NCI-H2227 (cell line): ENCODE measurements at regions not wholly inside any gene's neighbourhood (a gene's known extent, or its start where the extent isn't known, plus 50 kb on each side); places are given as distances from the start of the nearest gene placed in this dataset.

Experiments
- DNase-seq: peaks from one replicate; lab custom pipeline; 2025; ENCODE audit not compliant: unreplicated experiment; lab: John Stamatoyannopoulos, UW

GRCh38 chr1:195941795-195942194 is 666.4 kb downstream of the KCNT2 start:
- DNase-seq = peak; percentile 46

DNA sequence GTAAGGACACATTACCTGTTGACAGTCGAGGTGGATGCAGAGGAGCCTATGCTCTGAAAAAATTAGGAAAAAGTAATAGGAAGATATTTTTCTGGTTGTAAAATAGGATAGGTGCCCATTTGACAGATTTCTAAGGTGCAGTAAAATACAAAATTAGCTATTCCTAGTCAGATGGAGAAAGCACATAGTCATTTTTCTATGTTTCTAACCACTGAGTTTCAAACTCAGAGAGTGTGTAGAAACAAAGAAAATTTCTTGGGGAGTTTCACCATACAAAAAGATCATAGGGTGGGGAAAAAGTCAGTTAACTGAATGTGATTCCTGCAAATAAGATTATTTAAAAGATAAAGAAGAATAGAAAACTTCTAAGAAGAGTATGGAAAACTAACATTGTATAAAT is 666.9 kb downstream of the KCNT2 start:
- no peak for DNase-seq

DNA sequence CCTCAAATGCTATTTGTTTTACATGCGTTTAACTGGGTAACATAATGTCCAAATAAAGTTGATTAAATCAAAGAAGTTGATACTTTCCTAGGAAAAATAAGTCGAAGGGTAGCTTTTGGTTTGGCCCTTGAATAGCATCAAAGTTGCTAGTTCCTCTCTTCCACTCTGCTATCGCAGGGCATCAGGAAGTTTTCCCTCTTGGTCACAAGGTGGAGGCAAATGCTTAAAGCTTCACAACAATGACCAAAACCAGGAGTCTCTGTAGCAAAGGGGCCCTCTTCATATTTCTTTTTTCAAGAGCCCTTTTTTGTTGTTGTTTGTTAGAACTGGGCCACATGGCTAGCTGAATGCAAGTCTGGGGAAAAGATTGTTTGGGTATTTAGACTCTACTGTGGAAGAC is 668.4 kb downstream of the KCNT2 start:
- peak; percentile 44 for DNase-seq

DNA sequence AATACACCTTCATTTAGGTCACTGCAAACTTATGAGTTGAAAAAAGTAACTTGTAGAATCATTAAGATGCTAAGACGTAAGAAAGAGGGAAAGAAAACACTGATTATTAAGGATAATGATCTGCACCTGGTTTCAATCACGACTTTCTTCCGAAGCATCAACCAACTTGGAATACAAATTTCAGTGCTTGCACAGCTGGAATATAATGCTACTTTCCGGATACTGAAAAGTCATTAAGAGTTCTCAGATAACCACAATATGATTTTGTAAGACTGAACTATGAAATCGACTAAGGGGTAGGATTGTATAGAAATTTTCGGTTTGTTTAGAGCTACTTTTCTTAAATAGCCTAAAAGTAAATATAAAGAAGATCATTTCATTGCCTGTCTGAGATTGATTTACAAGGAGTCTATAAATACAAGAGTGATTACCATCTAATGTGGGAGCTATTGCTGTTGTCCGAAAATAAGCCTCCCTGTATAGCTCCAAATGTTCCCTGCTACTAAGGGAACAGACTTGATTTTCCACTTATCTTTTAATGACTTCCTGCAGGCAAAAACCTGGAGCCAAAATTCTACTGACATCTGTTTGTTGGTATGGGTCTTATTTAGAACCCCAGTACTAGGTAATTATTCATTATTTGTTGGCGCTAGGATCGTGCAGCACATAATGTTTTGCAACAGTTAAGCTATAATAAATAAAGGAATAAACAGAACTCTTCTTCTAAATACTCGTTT is 673.3 kb downstream of the KCNT2 start:
- DNase-seq = peak; percentile 41

- no peak for DNase-seq
Measured at GRCh38 chr1:195933835-195934234, 674.4 kb downstream of the KCNT2 start.

- DNase-seq = no peak
Measured at GRCh38 chr1:195915826-195916225, 692.4 kb downstream of the KCNT2 start.

GRCh38 chr1:195909061-195909460 is 699.2 kb downstream of the KCNT2 start:
- DNase-seq = no peak

GRCh38 chr1:195908121-195908520 is 700.1 kb downstream of the KCNT2 start:
- DNase-seq = no peak

DNA sequence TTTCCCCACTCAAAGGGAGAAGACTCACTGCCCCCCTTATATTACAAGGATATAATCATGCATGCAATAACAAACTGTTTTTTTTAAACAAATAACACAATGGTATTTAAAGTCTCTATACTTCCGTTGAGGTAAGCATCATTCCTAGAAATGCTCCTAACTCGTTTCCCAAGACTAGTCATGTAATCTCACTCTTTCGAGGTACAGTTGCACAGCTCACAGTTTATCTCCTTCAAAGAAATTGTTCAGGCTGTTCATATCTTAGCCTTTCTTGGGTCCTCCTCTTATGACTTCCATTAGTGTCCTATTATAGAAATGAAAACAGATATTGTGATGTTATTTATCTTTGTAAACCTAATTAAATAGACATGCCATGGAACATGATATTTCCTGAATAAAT is 705.0 kb downstream of the KCNT2 start:
- DNase-seq = no peak

DNA sequence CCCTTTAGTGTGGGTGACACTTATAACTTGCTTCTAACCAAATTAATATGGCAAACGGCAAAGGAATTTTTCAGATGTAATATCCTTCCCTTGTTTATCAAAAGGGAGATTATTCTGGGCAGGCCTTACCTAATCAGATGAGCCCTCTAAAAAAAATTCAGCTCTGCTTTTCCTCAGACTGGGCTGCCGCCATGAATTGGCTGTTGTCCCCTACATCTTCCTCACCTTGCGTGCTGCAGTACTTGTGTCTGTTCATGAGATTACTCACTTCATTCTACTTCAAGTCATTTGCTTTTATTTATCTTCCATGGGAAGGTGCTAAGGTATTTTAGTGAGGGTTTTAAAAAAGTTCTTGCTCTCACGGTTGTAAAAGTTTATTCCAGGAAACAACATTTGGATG is 705.5 kb downstream of the KCNT2 start:
- DNase-seq = no peak

DNA sequence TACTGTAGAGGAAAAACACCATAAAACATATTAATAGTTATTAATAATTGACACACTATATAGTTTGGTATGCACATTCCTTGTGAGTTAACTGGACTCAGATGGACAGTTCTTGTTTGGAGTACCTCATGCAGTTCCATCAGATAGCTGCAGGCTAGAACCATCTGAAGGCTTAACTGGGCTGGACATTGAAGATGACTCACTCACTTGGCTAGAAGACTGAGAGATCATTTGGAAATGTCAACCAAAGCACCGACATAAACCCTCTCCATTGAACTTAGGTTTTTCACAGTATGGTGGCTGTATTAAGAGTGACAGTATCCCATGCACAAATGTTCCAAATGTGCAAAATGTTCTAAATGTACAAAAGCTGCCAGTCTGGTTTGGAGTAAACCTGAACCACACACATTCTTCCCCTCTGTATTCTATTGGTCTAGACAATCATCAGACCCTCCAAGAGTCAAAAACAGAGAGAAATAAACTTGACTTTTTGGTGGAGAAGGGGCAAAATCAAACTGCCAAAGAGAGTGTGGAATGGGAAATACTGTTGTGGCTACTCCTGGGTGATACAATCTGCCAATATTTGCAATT is 708.4 kb downstream of the KCNT2 start:
- no peak for DNase-seq

- DNase-seq = no peak
Measured at GRCh38 chr1:195898924-195899323, 709.3 kb downstream of the KCNT2 start.

DNA sequence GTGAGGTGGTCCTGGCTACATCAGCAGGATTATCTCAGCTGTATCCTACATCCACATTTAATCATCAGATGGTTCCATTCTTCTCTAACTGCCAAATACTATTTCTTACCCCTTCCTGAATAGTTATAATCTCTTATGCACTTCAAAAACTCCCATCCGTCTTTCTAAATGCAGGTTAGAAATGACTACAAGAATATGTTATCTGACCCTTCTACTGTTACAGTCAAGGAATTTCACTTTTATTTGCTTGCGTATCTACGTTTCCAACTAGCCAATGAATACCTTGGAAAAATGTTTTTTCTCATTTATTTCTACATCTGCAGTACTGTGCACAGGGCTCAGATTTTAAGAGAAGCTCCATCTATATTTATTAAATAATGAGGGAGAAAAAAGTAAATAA is 709.9 kb downstream of the KCNT2 start:
- DNase-seq = no peak

- no peak for DNase-seq
Measured at GRCh38 chr1:195897076-195897475, 711.2 kb downstream of the KCNT2 start.

DNA sequence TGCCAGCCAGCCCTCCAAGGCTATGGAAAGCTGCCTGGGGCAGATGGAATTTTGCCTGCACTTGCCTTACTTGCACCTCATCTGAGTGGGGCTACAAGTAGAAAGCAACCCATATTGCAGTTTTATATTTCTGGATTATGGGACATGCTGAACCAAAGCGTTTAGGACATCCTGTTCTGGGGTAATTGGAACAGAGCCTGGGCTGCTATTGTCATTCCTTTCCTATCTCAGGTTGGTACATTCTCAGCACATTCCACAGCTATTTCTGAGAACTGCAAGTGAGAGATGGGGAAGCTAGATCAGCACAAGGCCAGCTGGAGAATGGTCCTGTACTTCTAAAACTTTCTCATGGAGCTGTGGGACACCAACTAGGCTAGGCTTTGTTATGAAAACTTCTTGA is 713.8 kb downstream of the KCNT2 start:
- no peak for DNase-seq

- no peak for DNase-seq
Measured at GRCh38 chr1:195886000-195886399, 722.2 kb downstream of the KCNT2 start.

- DNase-seq = no peak
Measured at GRCh38 chr1:195878478-195878877, 729.8 kb downstream of the KCNT2 start.

DNA sequence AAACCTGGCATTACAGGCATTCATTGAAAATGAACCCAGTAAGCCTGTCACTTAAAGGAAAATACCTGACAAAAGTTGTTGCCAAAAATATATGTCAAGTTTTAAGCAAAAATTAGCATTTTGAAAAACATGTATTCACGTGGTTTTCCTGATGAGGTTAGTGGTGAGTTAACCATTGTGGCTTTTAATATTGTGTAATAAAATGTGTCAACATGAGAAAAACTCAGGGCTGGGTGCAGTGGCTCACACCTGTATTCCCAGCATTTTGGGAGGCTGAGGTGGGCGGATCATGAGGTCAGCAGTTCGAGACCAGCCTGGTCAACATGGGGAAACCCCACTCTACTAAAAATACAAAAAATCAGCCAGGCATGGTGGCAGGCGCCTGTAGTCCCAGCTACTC is 731.4 kb downstream of the KCNT2 start:
- DNase-seq = no peak

- no peak for DNase-seq
Measured at GRCh38 chr1:195872376-195872775, 735.9 kb downstream of the KCNT2 start.

DNA sequence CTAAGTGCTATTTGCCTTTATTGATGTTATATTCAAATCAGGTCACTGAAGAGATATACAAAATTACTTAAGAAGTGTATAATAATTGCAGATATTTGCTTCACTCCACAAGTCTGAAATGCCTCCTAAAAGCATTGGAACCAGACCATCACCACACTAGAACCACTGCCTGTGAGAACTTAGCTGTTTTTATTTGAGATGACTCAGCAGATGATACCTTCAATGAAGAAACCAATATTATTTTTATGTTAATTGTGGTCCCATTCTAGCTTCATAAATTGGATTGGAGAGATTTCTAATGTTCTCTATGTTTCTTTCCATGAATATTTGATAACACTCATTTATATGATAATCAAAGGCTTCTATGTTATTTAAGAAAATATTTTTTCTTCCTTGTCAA is 740.6 kb downstream of the KCNT2 start:
- no peak for DNase-seq

DNA sequence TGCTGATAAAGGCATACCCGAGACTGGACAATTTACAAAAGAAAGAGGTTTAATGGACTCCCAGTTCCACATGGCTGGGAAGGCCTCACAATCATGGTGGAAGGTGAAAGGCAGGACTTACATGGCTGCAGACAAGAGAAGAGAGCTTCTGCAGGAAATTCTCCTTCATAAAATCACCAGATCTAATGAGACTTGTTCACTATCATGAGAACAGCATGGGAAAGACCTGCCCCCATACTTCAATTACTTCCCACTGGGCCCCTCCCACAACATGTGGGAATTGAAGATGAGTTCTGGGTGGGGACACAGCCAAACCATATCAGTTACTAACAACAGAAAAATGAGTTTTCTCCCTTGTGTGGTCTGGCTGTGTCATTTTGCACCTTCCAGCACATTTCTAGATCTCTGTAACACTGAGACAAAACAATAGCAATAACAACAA is 741.4 kb downstream of the KCNT2 start:
- DNase-seq = no peak

- DNase-seq = peak; percentile 5
Measured at GRCh38 chr1:195866091-195866780, 742.0 kb downstream of the KCNT2 start.
